ENCODE measurements at regions not wholly inside any gene's neighbourhood (a gene's known extent, or its start where the extent isn't known, plus 50 kb on each side); places are given as distances from the start of the nearest gene placed in this dataset.

- H3K79me2 ChIP-seq (replicated peaks; ENCODE audit: insufficient read depth, low read length), result no peaks in the 10 kb centered on the region
- no peak overlapping the region for H3K4me2 ChIP-seq (ENCODE audit: low read length)
Measured at GRCh38 chr5:135644816-135645215, 66.0 kb upstream of the CXCL14 start.

GRCh38 chr5:135643881-135644766, 65.3 kb upstream of the CXCL14 start:
- no peaks in the 10 kb centered on the region for H3F3A ChIP-seq (ENCODE audit: insufficient read depth, low read length, poor library complexity, severe bottlenecking)
- H4K20me1 ChIP-seq (ENCODE audit: insufficient read depth), result no peaks in the 10 kb centered on the region
- H3K9ac ChIP-seq (ENCODE audit: low read length), result no peak overlapping the region
- TF ChIP-seq TAF1 (IDR thresholded peaks at IDR 0.05; ENCODE audit: low read depth) (no peak), POLR2AphosphoS5 (IDR thresholded peaks at IDR 0.05) (no peak), RAD21 (conservative IDR thresholded peaks at IDR 0.05) (no peak)
- H3K9me3 ChIP-seq (ENCODE audit: low read length), result no peaks in the 10 kb centered on the region
- H3K4me3 ChIP-seq (ENCODE audit: low read length), result no peak overlapping the region
- H3K4me2 ChIP-seq (ENCODE audit: low read length), result no peak overlapping the region
- no peak overlapping the region for H2AFZ ChIP-seq (ENCODE audit: low read depth, low read length)
- no peaks in the 10 kb centered on the region for H3K36me3 ChIP-seq (ENCODE audit: insufficient read depth, low read length)
- H3K27me3 ChIP-seq (ENCODE audit: insufficient read depth, low read depth, low read length), result no peaks in the 10 kb centered on the region
- H3K27ac ChIP-seq (ENCODE audit: low read length), result no peak overlapping the region
- no peaks in the 10 kb centered on the region for H3K9me2 ChIP-seq (ENCODE audit: insufficient read depth, low read length)
- no peaks in the 10 kb centered on the region for H3K79me2 ChIP-seq (replicated peaks; ENCODE audit: insufficient read depth, low read length)

More at GRCh38 chr5:135644816-135645215, 66.0 kb upstream of the CXCL14 start:
- no peaks in the 10 kb centered on the region for H3K9me2 ChIP-seq (ENCODE audit: insufficient read depth, low read length)
- H3K9ac ChIP-seq (ENCODE audit: low read length), result no peak overlapping the region
- no peak for TF ChIP-seq REST (IDR thresholded peaks at IDR 0.05; ENCODE audit: borderline replicate concordance)
- no peak for TF ChIP-seq EZH2 (IDR thresholded peaks at IDR 0.05; ENCODE audit: borderline replicate concordance, insufficient read depth, low read length, poor library complexity, severe bottlenecking)
- TF ChIP-seq SMC3 (conservative IDR thresholded peaks at IDR 0.05; ENCODE audit: poor library complexity), result no peak
- no peak for TF ChIP-seq RAD21 (conservative IDR thresholded peaks at IDR 0.05)
- no peak for TF ChIP-seq POLR2AphosphoS5 (IDR thresholded peaks at IDR 0.05)
- no peak for TF ChIP-seq MXI1 (conservative IDR thresholded peaks at IDR 0.05; ENCODE audit: poor library complexity, severe bottlenecking)
- H3K9me3 ChIP-seq (ENCODE audit: low read length), result no peaks in the 10 kb centered on the region
- no peak overlapping the region for H3K27ac ChIP-seq (ENCODE audit: low read length)
- H3K27me3 ChIP-seq (ENCODE audit: insufficient read depth, low read depth, low read length), result no peaks in the 10 kb centered on the region
- H3F3A ChIP-seq (ENCODE audit: insufficient read depth, low read length, poor library complexity, severe bottlenecking), result no peaks in the 10 kb centered on the region
- no peak overlapping the region for H3K4me3 ChIP-seq (ENCODE audit: low read length)
- H3K36me3 ChIP-seq (ENCODE audit: insufficient read depth, low read length), result no peaks in the 10 kb centered on the region
- no peak overlapping the region for H2AFZ ChIP-seq (ENCODE audit: low read depth, low read length)
- H4K20me1 ChIP-seq (ENCODE audit: insufficient read depth), result no peaks in the 10 kb centered on the region

GRCh38 chr5:135642934-135643333, 64.1 kb upstream of the CXCL14 start:
- Histone ChIP-seq H3K36me3 (ENCODE audit: insufficient read depth, low read length) (no peaks in the 10 kb centered on the region), H4K20me1 (ENCODE audit: insufficient read depth) (no peaks in the 10 kb centered on the region), H3K27me3 (ENCODE audit: insufficient read depth, low read depth, low read length) (no peaks in the 10 kb centered on the region), H3K79me2 (replicated peaks; ENCODE audit: insufficient read depth, low read length) (no peaks in the 10 kb centered on the region), H3K4me2 (ENCODE audit: low read length) (no peak overlapping the region), H2AFZ (ENCODE audit: low read depth, low read length) (no peak overlapping the region), H3K9me2 (ENCODE audit: insufficient read depth, low read length) (no peaks in the 10 kb centered on the region), H3K9ac (ENCODE audit: low read length) (no peak overlapping the region), H3K4me3 (ENCODE audit: low read length) (no peak overlapping the region), H3K9me3 (ENCODE audit: low read length) (no peaks in the 10 kb centered on the region), H3F3A (ENCODE audit: insufficient read depth, low read length, poor library complexity, severe bottlenecking) (no peaks in the 10 kb centered on the region), H3K27ac (ENCODE audit: low read length) (no peak overlapping the region)
- no peak for TF ChIP-seq MXI1 (conservative IDR thresholded peaks at IDR 0.05; ENCODE audit: poor library complexity, severe bottlenecking)

Data from neural cell (in vitro differentiated cells).